Fibroblast of lung (primary cell): ENCODE measurements at regions not wholly inside any gene's neighbourhood (a gene's known extent, or its start where the extent isn't known, plus 50 kb on each side); places are given as distances from the start of the nearest gene placed in this dataset.

Source experiments
- CTCF ChIP-seq, 2 donors: IDR thresholded peaks in 1 of 2; conservative IDR thresholded peaks in 1 of 2; 1 replicate in 1 of 2; 2 replicates in 1 of 2; pipeline ENCODE4 v1.5.1; 2011 to 2012; ENCODE audit warnings: low read length in 2 of 2, control low read depth in 1 of 2, inconsistent platforms in 1 of 2, low read depth in 1 of 2, mild to moderate bottlenecking in 1 of 2
- EZH2 ChIP-seq: IDR thresholded peaks from 2 replicates; pipeline ENCODE4 v1.5.1; 2012; ENCODE audit warnings: low read length, control low read depth, mild to moderate bottlenecking; ENCODE audit errors: missing control alignments

GRCh38 chr12:41869432-41869831, 275.2 kb downstream of the GXYLT1 start:
- TF ChIP-seq CTCF (conservative IDR thresholded peaks at IDR 0.05 in 1 of 2, IDR thresholded peaks at IDR 0.05 in 1 of 2; ENCODE audit: low read depth in 1 of 2, low read length in 2 of 2): no peak
- TF ChIP-seq EZH2: no peak
